ENCODE measurements at regions not wholly inside any gene's neighbourhood (a gene's known extent, or its start where the extent isn't known, plus 50 kb on each side); places are given as distances from the start of the nearest gene placed in this dataset.
"Not testable (repeated sequence)": the region's sequence is repeated elsewhere in the genome, so short reads cannot be mapped to it uniquely, and the experiment has no call there.

DNA sequence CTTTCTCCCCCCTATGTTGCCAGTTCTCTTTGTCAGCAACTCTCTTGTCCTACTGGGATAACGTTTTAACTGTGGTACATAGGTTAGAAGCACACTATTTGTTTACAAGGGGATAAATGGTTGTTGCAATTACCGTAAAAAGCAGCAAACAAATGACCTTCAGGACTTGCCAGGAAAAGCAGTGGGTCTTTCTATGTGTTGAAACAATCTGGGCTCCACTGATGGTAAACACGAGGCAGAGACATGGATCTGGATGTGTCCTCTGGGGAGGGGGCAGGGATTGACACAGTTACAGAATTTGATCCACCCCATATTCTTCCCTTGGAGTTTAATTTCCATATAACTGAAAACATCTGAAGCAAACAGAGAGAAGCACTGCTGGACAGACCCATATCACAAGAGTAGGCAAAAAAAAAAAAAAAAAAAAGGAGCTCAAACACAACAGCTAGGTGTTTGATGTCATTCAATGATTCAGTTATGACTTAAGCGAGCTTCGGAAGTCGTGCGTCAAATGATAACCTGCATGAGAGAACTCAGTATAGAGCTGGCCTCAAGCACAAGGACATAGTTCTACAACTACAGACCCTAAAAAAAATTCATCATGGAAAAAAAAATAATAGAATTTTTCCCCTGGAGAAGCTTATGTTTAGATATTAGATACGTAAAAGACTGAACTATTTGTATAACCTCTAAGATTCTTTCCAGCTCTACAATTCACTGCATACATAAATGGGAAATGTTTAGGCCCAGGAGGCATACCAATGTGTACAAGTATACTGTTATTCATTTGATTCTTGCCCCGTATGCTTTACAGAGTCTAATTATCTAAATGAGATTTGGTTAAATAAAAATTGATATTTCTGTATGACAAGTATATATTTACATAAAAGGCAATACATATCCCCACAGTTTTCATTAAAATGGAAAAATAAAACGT, 127.7 kb downstream of the ALDH8A1 start:
- DNase-seq, result no peak

DNA sequence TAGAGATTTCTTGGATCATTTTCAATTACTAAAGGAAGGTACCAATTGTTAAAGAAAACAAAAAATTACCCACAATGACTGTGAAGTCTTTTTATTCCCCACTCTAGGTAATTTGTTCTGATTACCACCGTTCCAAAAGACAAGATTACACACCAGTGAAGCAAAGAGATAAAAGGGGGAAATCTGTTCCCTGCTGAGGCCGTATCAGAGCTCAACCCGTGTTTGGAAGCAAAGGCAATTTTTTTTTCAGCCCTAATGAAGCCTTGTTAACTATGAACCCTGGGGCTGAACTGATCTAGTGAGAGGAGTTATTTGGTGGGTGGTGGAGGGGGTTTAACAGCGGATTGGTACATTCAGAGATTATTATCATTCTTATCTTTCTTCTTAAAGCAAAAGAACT, 128.5 kb downstream of the ALDH8A1 start:
- no peak for DNase-seq

DNA sequence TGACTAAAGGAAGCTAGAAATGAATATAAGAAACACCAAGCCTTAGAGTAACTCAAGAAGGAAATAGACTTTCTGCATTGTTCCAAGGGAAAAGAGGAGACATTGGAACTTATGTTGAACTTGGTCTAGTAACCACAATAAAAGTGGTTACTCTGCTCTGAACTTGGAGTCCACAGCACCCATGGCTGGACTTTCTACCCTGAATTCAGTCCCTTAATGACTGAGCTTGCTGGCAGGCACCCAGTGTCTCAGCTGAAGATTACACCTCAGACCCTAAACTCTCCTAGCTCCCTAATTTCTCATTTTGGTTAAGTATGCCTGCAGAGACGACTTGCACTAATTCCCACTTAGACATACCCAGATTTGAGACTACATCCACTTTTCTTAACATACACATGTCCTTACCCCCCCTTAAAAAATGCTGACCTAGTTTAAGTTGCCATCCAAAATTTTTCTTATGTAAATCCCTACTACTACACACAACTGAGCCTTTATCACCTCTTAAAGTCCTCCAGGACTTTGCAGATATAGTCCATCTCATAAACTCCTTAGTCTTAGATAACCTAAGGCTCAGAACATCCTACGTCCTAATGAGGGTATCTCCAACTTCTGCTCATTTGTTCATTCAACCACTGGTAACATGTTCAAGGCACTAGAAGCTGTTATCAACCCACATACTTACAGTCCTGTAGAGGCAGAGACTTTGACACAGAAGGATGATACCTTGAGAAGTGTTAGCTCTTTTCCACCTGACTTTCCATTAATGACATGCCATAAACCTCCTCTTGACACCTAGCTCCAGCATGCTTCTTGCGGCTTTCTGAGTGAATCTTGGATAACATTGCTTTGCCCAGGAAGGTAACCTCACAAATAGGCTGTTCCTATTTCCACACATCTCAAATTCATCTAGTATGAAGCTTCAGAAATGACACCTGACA, 129.8 kb downstream of the ALDH8A1 start:
- DNase-seq, result no peak

DNA sequence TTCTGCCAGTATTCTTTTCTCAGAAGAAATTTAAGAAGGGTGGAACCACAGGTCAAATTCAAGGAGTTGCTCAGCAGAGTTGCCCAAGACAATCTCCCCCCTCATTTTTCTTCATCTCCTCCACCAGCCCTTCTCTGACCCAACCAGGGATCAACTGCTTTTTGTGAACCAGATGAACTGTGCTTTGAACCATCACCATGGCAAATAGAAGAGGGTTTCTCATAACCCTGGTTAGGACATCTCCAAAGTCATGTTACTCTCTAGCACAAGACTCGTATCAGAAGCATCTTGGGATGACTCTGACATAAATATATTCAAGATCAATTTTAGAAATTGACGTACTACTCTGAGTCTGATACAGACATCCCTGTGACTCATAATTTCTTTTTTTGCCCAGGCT, 130.7 kb downstream of the ALDH8A1 start:
- DNase-seq, result no peak

DNA sequence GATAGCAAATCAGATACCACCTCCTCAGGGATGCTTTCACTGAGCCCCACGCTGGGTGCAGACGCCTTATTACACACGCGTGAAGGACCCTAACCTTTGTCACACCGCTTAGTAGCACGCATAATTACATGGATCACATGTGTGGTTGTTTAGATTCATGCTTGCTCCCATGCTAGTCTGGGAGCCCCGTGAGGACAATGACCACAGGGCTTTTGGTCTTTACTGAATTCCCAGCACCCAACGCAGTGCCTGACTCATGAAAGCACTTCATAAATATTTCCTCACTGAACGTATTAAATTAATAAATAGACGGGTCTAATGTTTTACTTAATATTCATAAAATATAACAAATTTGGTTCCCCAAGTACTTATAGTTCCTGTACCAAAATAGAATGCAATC, 132.5 kb downstream of the ALDH8A1 start:
- DNase-seq, result no peak

DNA sequence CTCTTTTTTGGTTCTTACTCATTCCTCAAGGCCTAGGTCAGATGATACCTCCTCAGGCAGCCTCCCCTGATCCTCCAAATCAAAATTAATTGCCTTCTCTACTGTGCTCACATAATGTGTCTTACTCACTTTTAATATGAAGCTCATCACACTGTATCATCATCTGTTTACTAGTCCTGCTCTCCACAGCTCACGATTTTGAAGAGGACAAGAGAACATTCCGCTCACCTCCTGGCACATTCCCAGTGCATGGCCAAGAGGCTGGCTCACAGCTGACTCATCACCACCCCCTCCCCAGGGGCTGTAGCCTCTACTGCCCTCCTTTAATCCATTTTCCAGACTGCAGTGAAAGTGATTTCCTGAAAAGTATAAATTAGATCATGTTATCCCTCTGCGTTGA, 133.1 kb downstream of the ALDH8A1 start:
- DNase-seq, result no peak

DNA sequence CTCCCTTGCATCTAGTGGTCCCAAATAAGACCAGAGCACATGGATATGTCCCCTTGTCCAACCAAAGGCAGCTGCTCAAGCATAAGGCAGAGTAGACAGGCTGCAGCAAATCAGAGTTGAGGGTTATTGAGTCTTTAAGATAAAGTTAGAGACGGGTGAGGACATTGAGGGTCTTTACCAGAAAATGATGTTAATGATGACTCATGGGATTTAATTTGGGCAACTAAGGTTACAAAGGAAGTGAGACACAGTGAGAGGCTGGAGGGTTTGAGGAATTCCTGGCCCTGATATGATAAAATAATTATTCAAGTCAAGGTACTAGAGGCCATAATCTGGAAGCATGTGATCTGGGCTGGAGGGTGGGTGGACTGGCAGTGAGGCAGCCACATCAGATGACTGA, 133.6 kb downstream of the ALDH8A1 start:
- no peak for DNase-seq

DNA sequence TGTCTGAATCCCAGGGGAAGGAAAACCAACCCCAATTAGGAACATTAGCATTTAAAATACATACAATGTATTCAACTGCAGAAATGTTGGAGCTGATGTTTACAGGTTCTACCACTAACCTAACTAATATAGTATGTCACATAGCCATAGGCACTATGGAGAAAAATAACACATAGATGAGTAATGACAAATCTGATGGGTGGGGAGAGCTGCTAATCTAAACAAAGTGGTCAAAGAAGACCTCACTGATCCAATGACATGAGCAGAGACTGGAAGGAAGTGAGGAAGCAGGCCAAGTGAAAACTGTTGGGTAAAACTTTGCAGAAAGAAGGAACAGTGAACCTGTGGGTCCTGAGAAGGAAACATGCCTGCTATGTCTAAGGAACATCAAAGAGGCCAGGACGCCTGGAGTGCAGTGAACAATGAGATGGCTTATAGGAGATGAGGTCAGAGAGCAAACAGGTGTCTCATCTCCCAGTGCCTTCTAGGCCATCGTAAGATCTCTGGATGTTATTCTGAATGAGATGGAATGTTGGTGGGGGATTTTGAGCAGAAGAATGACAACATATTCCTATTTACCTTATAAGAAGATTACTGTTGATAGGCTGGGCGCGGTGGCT, 135.7 kb downstream of the ALDH8A1 start:
- DNase-seq, result no peak

DNA sequence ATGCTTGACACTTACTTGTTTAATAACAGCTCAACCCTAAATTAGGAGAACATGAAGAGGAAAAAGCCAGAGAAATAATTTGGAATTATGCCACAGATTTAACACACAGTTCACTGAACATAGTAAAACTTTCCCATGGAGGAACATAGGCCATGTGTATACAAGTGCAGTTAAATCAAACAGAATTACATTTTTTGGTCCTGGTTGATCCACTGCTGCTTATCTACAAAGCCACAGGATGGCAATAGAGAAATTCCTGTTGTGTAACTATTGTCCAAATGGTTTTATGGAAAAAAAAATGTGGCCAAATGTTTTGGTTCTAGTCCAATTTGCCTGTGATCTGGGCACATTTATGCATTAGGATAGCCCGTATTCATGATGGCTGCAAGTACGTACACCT, 136.8 kb downstream of the ALDH8A1 start:
- no peak for DNase-seq

DNA sequence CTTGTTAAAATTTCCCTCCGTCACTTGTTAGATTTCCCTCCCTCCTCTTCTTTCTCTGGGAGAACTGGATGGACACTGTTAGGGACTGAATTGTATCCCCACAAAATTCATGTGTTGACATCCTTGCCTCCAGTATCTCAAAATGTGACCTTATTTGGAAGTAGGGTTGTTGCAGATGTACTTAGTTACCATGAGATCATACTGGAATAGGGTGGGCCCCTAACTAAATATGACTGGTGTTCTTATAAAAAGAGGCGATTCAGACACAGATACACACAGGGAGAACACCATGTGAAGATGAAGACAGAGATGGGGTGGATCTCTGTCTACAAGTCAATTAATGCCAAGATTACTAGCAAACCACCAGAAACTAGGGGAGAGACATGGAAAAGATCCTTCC, 139.5 kb downstream of the ALDH8A1 start:
- DNase-seq, result no peak

DNA sequence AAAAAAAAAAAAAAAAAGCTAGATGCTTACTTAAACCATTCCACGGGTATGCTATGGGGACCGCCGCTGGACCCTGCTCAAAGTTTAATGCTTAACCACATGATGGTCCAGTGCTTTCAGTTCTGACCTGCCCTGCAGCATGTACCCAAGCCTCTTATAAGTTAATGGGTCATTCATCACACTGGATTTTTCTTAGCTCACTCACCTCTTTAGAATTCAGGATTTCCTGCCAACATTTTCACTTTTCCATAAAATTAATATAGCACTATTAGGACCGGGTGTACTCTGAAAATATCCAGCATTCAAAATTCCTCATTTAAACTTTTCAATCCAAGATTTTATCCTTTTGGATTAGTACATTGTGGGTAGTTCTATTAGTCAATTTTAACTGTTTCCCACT, 140.8 kb downstream of the ALDH8A1 start:
- no peak for DNase-seq

DNA sequence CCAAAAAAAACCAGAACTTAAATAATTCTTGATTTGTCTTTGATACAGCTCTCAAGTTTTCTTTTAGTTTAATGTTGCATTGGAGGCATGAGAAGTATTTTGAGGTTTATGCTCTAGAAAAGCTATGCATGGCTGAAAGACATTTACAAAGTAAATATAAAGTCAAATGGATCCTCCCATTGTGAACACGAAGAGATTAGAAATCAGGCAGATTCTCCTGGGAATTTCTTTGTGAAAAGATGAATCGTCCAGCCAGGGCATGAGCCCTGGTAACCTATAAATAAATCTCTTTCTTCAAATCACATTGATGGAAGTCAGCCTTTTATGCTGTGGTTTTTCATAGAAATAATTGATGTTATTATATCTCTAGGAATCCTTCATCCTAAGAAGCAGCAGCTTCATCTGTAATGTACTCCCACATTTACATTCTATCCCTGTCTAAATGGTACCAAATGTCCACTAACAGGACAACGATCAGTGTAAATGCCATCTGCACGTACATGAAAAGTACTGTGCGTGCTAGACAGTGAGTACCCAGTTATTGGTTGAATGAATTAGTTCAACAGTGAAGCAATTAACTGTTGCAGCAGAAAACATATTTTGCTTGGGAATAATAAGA, 143.6 kb downstream of the ALDH8A1 start:
- no peak for DNase-seq

DNA sequence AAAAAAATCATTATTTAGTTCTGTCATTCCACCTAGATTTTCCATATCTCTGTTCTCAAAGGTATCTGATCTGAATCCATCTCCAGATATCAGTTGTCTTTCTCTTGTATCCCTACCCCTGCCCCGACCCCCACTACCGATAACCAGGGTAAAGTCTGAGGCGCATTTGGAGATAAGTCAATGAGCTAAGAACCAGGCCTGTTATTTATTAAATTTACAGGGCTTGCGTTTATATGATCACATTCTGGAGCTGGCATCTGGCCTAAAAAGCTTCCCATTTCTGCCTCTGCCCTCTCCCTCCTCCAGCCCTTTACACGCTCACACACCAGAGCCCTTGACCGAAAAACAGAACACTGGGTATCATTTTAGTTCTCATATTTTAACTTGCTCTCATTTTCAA, 144.7 kb downstream of the ALDH8A1 start:
- no peak for DNase-seq

DNA sequence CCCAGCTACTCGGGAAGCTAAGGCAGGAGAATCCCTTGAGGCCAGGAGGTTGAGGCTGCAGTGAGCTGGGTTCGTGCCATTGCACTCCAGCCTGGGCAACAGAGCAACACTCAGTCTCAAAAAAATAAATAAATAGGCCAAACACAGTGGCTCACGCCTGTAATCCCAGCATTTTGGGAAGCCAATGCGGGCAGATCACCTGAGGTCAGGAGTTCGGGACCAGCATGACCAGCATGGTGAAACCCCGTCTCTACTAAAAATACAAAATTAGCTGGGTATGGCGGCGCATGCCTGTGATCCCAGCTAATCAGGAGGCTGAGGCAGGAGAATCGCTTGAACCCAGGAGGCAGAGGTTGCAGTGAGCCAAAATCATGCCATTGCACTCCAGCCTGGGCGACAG, 145.6 kb downstream of the ALDH8A1 start:
- DNase-seq, result not testable (repeated sequence)

DNA sequence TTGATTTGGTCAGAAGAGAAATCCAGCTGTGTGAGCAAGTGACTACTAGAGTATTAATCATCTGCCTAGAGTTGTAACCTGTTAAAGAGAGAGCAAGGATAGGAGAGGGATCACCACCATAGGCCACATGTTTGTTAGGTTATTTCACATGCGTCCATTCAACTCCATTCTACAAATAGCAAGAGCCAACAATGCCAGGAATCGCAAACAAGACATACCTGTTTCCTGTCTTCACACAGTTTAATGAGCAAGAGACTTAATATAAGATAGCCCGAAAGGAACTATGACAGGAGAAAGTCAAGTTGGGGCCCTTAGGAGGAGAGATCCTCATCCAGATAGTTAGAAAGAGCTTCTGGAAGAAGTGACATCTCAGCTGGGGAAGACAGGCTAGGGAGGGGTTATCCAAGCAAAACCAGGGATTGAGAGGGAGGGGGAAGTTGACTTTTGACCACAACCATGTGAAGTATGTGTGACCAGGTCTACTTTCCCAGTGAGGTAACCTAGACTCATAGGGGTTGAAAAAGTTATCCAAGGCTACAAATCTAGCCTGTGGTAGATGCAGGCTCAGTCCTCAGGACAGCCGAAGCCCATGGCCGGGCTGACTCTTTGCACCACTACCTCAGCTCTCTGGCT, 147.4 kb downstream of the ALDH8A1 start:
- no peak for DNase-seq

DNA sequence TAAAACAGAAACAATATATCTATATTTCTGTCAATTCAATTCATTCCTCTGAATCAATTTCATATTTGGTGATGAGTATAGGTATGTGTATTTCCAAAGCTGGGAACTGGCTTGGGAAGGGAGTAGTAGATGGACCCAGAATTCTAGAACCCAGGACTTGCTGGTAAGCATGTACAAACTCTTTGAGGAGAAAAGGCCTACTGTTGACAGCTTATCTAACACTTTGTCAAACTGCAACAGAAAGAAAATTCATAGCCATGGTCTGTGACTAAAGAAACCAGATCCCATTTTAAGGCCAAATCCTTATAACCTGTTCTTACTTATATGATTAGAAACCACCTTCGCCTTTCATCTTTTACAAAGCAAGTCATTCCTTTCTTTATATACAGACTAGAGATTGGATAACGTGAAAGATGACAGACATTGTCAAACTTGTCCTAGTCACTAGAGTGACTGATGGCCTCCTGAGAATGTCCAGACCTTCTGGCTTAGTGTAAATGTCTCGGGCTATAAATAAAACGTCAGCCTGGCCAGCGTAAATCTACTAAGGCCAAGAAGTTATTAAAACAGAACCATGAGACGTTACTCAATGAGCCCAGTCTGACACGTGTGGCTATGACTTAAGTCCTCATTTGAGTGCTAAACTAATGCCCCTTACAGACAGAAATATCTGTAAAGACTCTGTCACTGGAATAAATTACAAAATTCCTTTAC, 152.3 kb downstream of the ALDH8A1 start:
- DNase-seq, result no peak

DNA sequence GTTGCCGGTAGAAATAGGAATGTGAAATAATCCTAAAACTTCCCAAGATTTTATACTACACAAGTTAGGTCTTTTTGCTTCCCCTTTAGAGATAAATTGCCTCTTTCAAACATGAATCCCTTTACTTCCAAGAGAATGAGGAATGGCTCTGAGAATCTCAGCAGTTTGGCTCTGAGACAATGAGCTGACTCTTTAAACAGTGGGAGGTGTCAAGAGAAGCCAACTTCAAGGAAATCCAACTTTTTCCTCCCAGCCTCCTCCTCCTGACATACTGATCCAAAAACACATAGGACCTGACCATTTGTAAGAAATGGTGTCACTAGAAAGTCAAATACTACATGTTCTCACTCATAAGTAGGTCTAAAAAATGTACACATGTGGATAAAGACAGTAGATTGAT, 154.2 kb downstream of the ALDH8A1 start:
- DNase-seq, result no peak

DNA sequence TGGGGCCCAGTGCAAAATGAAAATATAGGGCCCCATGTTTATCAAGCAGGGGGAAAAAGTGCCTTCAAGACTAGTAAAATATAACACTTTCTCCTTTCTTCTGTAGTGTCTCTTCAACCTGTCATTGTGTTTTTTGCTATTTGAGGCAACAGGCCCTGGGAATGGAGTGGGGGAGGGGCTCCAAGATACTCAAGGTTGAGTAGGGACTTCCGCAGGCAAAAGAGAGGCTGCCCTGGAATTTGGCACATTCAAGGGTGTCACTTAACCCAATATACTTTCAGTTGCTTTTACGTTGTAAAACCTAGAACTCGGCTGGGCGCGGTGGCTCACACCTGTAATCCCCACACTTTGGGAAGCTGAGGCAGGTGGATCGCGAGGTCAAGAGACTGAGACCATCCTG, 154.9 kb downstream of the ALDH8A1 start:
- no peak for DNase-seq

DNA sequence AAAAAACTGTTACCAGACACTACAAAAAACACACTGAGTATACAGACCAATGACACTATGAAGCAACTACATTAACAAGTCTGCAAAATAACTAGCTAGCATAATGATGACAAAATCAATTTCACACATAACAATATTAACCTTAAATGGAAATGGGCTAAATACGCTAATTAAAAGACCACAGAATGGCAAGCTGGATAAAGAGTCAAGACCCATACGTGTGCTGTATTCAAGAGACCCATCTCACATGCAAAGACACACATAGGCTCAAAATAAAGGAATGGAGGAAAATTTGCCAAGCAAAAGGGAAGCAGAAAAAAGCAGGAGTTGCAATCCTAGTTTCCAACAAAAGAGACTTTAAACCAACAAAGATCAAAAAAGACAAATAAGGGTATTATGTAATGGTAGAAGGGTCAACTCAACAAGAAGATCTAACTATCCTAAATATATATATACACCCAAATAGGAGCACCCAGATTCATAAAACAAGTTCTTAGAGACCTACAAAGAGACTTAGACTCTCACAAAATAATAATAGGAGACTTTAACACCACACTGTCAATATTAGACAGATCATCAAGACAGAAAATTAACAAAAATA, 158.6 kb downstream of the ALDH8A1 start:
- not testable (repeated sequence) for DNase-seq

DNA sequence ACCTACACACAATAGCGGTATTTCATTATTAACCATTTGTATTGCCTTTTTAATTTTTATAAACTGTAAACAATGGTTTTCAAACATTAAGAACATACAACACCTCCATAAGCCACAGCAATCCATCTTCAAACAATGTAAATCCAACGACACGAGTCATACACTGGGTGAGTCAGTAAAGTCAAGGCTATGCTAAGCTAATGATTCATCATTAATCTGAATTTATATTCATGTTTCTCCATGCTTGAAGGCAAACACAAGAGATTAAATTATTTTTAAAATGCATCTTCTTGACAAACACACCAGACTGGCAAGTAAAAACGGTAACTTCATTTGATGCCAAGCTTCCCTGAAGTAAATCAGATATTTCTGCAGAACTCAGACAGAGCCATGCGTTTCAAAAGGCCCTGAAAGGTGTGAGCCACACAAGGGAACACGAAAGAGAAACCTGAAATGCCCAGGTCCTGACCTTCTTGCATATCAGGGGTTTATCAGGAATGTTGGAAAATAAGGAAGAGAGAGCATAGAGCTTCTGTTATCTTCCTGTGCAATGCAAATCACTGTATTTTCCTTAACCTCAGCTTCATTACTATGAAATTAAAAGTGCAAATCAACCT, 162.5 kb downstream of the ALDH8A1 start:
- DNase-seq, result no peak

DNA sequence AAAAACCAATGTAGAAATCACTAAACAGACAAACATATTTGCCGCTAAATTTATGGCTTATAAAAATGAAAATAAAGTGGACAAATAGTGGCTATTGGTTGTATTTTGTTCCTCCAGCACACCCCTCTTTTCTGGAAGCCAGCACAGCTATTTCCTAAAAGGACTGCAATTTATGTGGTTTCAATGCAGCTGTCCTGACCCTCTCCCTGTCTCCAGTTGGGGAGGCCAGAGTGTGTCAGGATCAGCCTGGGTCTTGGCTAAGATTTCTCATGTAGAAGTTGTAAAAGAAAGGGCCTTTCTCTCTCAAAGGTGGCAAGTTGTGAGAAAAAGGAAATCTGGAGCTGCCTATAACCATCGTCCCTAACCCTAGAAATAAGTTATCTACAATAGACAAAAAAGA, 165.6 kb downstream of the ALDH8A1 start:
- no peak for DNase-seq

Data from NCI-H510A treated with DMSO at 0.1 percent for 48 hours (cell line).